Urothelium cell line (cell line): ENCODE measurements at regions not wholly inside any gene's neighbourhood (a gene's known extent, or its start where the extent isn't known, plus 50 kb on each side); places are given as distances from the start of the nearest gene placed in this dataset.

ENCODE experiments used
- DNase-seq: peaks from one replicate; pipeline ENCODE4 v3.0.0; 2011; ENCODE audit warnings: low spot score, mixed read lengths
- FAIRE-seq: peaks from 2 replicates; lab custom pipeline; 2011; peaks lifted over from hg19 to GRCh38; lab: Jason Lieb, UNC

- DNase-seq: no peak
- no peak for FAIRE-seq
These were observed 116.2 kb downstream of the NSUN3 start for GRCh38 chr3:94179059-94179458.

- FAIRE-seq: no peak
- DNase-seq: no peak
These were observed 120.7 kb downstream of the NSUN3 start for GRCh38 chr3:94183551-94183950.

GRCh38 chr3:94184781-94185180, 121.9 kb downstream of the NSUN3 start:
- no peak for FAIRE-seq
- peak; percentile 8 for DNase-seq

GRCh38 chr3:94185753-94186152, 122.9 kb downstream of the NSUN3 start:
- FAIRE-seq (no peak), DNase-seq (no peak)

GRCh38 chr3:94187697-94188096, 124.8 kb downstream of the NSUN3 start:
- FAIRE-seq (no peak), DNase-seq (no peak)

- no peak for FAIRE-seq
- no peak for DNase-seq
These were observed 132.5 kb downstream of the NSUN3 start for GRCh38 chr3:94195381-94195780.

- DNase-seq (no peak), FAIRE-seq (no peak)
These were observed 143.4 kb downstream of the NSUN3 start for GRCh38 chr3:94206291-94206690.

GRCh38 chr3:94210256-94210655, 147.4 kb downstream of the NSUN3 start:
- FAIRE-seq: no peak
- no peak for DNase-seq

- no peak for DNase-seq
These were observed 154.5 kb downstream of the NSUN3 start for GRCh38 chr3:94217406-94217805.

GRCh38 chr3:94220426-94220825, 157.6 kb downstream of the NSUN3 start:
- DNase-seq: no peak
- no peak for FAIRE-seq

More at GRCh38 chr3:94217406-94217805, 154.5 kb downstream of the NSUN3 start:
- FAIRE-seq: no peak

GRCh38 chr3:94221829-94222228, 159.0 kb downstream of the NSUN3 start:
- FAIRE-seq: no peak
- no peak for DNase-seq

GRCh38 chr3:94225148-94225865, 162.4 kb downstream of the NSUN3 start:
- no peak for FAIRE-seq

GRCh38 chr3:94226078-94226477, 163.2 kb downstream of the NSUN3 start:
- DNase-seq (peak; percentile 44), FAIRE-seq (no peak)

More at GRCh38 chr3:94225148-94225865, 162.4 kb downstream of the NSUN3 start:
- no peak for DNase-seq

- DNase-seq (no peak), FAIRE-seq (no peak)
These were observed 170.1 kb downstream of the NSUN3 start for GRCh38 chr3:94232921-94233320.

GRCh38 chr3:94234177-94234788, 171.4 kb downstream of the NSUN3 start:
- peak; percentile 56 for DNase-seq

GRCh38 chr3:94241986-94242385, 179.1 kb downstream of the NSUN3 start:
- DNase-seq: no peak
- no peak for FAIRE-seq

More at GRCh38 chr3:94234177-94234788, 171.4 kb downstream of the NSUN3 start:
- peak; percentile 27 for FAIRE-seq

- FAIRE-seq (no peak), DNase-seq (no peak)
These were observed 183.3 kb downstream of the NSUN3 start for GRCh38 chr3:94246171-94246570.

- no peak for FAIRE-seq
- DNase-seq: no peak
These were observed 185.2 kb downstream of the NSUN3 start for GRCh38 chr3:94248042-94248441.

GRCh38 chr3:94249491-94250079, 186.7 kb downstream of the NSUN3 start:
- FAIRE-seq: peak; percentile 90

GRCh38 chr3:94251566-94251965, 188.7 kb downstream of the NSUN3 start:
- DNase-seq: no peak
- no peak for FAIRE-seq

More at GRCh38 chr3:94249491-94250079, 186.7 kb downstream of the NSUN3 start:
- peak; percentile 80 for DNase-seq

GRCh38 chr3:94252316-94252715, 189.5 kb downstream of the NSUN3 start:
- FAIRE-seq: no peak
- no peak for DNase-seq
